ENCODE measurements at regions not wholly inside any gene's neighbourhood (a gene's known extent, or its start where the extent isn't known, plus 50 kb on each side); places are given as distances from the start of the nearest gene placed in this dataset.

DNA sequence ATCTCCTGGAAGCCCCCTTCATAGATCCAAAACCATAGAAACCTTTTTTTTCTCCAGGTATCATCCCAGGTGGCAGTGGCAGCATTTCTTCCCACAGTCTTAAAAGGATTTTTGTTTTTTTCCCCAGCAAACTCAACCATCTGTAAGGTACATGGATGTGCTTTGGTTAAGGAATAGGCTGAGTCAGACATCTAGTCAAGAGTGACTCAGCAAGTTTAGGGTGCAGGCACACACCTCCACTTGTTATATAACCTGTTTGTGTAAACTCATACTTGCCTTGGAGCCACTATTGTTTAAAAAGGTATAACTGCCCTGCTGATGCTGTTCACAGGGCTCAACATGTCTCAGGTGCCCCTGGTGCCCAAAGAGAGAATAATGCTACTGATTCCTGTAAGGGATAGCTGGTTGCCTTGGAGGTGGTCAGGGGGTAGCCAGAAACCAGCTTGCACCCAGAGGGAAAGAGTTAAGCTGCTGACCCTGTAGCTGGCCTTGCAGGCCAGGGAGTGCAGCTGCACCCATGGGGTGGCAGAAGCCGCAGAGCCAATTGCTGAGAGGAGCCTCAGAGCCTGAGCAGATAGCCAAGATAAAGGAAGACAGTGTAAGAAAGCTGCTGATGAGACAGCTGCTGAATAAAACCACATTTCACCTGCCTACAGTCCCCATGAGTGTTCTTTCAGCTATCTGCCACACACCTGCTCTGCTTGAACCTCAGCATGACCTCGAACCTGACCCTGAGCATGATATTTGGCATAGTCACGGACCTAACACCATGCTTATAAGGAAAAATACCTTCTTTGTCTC, 1726.1 kb upstream of the RAG2 start:
- no peak overlapping the region for H3K27ac ChIP-seq
- in situ Hi-C loops (cut with MboI): no loop called here
- no peaks in the 10 kb centered on the region for H3K36me3 ChIP-seq (ENCODE audit: low read depth)
- no peak for DNase-seq
- H2AFZ ChIP-seq: no peak overlapping the region
- H4K20me1 ChIP-seq (ENCODE audit: insufficient read depth): no peaks in the 10 kb centered on the region
- H3K4me1 ChIP-seq (ENCODE audit: insufficient read depth): no peaks in the 10 kb centered on the region
- 0 to 1% methylated on average over 3 of the region's 3 CpGs for WGBS, 2 experiments (ENCODE audit: low coverage in 1 of 2, low lambda C conversion rate in 2 of 2, missing lambda C conversion rate in 2 of 2)
- no peak overlapping the region for H3K4me2 ChIP-seq (ENCODE audit: unreplicated experiment)
- H3F3A ChIP-seq (ENCODE audit: insufficient read depth): no peaks in the 10 kb centered on the region
- no peaks in the 10 kb centered on the region for H3K79me2 ChIP-seq (ENCODE audit: insufficient read depth)
- no peak overlapping the region for H3K4me3 ChIP-seq
- H3K9me2 ChIP-seq (ENCODE audit: insufficient read depth): no peaks in the 10 kb centered on the region
- H3K9me3 ChIP-seq (ENCODE audit: low read depth): no peaks in the 10 kb centered on the region
- no peaks in the 10 kb centered on the region for H3K27me3 ChIP-seq (replicated peaks; ENCODE audit: insufficient read depth)
- no peak overlapping the region for H3K9ac ChIP-seq
- TF ChIP-seq EZH2phosphoT487 (IDR thresholded peaks at IDR 0.05; ENCODE audit: insufficient read depth, low read depth) (no peak), EZH2 (IDR thresholded peaks at IDR 0.05; ENCODE audit: insufficient read depth, poor library complexity, severe bottlenecking) (no peak)

DNA sequence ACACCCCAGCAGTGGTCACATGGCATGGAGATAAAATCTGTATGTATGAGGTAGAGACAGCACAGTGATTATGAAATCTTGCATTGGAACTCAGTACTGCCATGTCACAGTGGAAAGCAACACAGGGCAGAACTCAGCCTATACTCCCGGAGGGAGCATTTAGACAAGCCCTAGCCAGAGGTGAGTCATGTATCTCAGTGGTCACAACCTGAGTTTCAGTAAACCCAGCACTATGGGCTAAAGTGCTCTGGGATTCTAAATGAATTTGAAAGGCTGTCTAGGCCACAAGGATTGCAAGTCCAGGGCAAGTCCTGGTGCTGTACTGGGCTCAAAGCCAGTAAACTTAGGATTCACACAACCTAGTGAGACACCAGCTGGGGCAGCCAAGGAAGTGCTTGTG, 1717.1 kb upstream of the RAG2 start:
- H3K9me2 ChIP-seq (ENCODE audit: insufficient read depth): no peaks in the 10 kb centered on the region
- no peaks in the 10 kb centered on the region for H3K36me3 ChIP-seq (ENCODE audit: low read depth)
- peaks cover 3% of the 10 kb centered on the region for H3K9me3 ChIP-seq (ENCODE audit: low read depth)
- no peak overlapping the region for H2AFZ ChIP-seq
- no peak overlapping the region for H3K9ac ChIP-seq
- H3K27me3 ChIP-seq (replicated peaks; ENCODE audit: insufficient read depth): no peaks in the 10 kb centered on the region
- H3K4me2 ChIP-seq (ENCODE audit: unreplicated experiment): no peak overlapping the region
- in situ Hi-C loops (cut with MboI): no loop called here
- no peaks in the 10 kb centered on the region for H3K4me1 ChIP-seq (ENCODE audit: insufficient read depth)
- H4K20me1 ChIP-seq (ENCODE audit: insufficient read depth): no peaks in the 10 kb centered on the region
- H3K4me3 ChIP-seq: no peak overlapping the region
- 0 to 5% methylated on average over 1 of the region's 1 CpG for WGBS, 2 experiments (ENCODE audit: low coverage in 1 of 2, low lambda C conversion rate in 2 of 2, missing lambda C conversion rate in 2 of 2)
- H3K79me2 ChIP-seq (ENCODE audit: insufficient read depth): no peaks in the 10 kb centered on the region
- H3F3A ChIP-seq (ENCODE audit: insufficient read depth): no peaks in the 10 kb centered on the region
- H3K27ac ChIP-seq: no peak overlapping the region
- TF ChIP-seq EZH2phosphoT487 (IDR thresholded peaks at IDR 0.05; ENCODE audit: insufficient read depth, low read depth): no peak
- no peak for TF ChIP-seq EZH2 (IDR thresholded peaks at IDR 0.05; ENCODE audit: insufficient read depth, poor library complexity, severe bottlenecking)
- no peak for DNase-seq

DNA sequence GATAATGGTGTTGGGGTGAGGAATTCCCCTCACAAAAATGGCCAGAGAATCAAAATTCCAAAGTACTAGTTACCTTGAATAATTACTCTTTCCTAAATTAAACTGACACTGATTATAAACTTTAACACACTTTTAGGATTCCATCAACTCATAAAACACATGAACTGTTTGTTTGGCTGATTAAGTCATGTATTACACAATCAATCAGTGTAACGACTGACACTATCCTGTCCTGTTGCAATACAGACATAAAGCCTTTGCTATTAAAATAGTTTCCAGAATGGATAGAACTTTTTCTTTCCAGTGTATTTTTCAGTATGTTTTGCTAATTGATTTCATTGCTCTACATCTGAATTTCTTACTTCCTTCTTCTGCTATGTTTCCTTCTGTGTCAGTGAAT, 1709.4 kb upstream of the RAG2 start:
- Histone ChIP-seq H3K9me2 (ENCODE audit: insufficient read depth) (no peaks in the 10 kb centered on the region), H3K9ac (no peak overlapping the region), H3K4me1 (ENCODE audit: insufficient read depth) (no peaks in the 10 kb centered on the region), H3K27me3 (replicated peaks; ENCODE audit: insufficient read depth) (no peaks in the 10 kb centered on the region), H3K27ac (no peak overlapping the region), H3K36me3 (ENCODE audit: low read depth) (no peaks in the 10 kb centered on the region), H3K79me2 (ENCODE audit: insufficient read depth) (no peaks in the 10 kb centered on the region), H3K4me2 (ENCODE audit: unreplicated experiment) (no peak overlapping the region), H2AFZ (no peak overlapping the region), H4K20me1 (ENCODE audit: insufficient read depth) (no peaks in the 10 kb centered on the region), H3F3A (ENCODE audit: insufficient read depth) (no peaks in the 10 kb centered on the region), H3K9me3 (ENCODE audit: low read depth) (no peaks in the 10 kb centered on the region), H3K4me3 (no peak overlapping the region)
- in situ Hi-C loops (cut with MboI): no loop called here
- 7 to 14% methylated on average over 1 of the region's 1 CpG for WGBS, 2 experiments (ENCODE audit: low coverage in 1 of 2, low lambda C conversion rate in 2 of 2, missing lambda C conversion rate in 2 of 2)
- TF ChIP-seq EZH2 (IDR thresholded peaks at IDR 0.05; ENCODE audit: insufficient read depth, poor library complexity, severe bottlenecking): no peak
- no peak for TF ChIP-seq EZH2phosphoT487 (IDR thresholded peaks at IDR 0.05; ENCODE audit: insufficient read depth, low read depth)
- DNase-seq: no peak

GRCh38 chr11:38305682-38306081, 1707.6 kb upstream of the RAG2 start:
- Histone ChIP-seq H3F3A (ENCODE audit: insufficient read depth) (no peaks in the 10 kb centered on the region), H3K9me3 (ENCODE audit: low read depth) (no peaks in the 10 kb centered on the region), H3K9me2 (ENCODE audit: insufficient read depth) (no peaks in the 10 kb centered on the region), H3K36me3 (ENCODE audit: low read depth) (no peaks in the 10 kb centered on the region), H3K27ac (no peak overlapping the region), H3K4me3 (no peak overlapping the region), H4K20me1 (ENCODE audit: insufficient read depth) (no peaks in the 10 kb centered on the region), H3K9ac (no peak overlapping the region), H3K79me2 (ENCODE audit: insufficient read depth) (no peaks in the 10 kb centered on the region), H2AFZ (no peak overlapping the region), H3K4me1 (ENCODE audit: insufficient read depth) (no peaks in the 10 kb centered on the region), H3K4me2 (ENCODE audit: unreplicated experiment) (no peak overlapping the region), H3K27me3 (replicated peaks; ENCODE audit: insufficient read depth) (no peaks in the 10 kb centered on the region)
- DNase-seq: no peak
- in situ Hi-C loops (cut with MboI): no loop called here
- WGBS, 2 experiments (ENCODE audit: low coverage in 1 of 2, low lambda C conversion rate in 2 of 2, missing lambda C conversion rate in 2 of 2): 30 to 32% methylated on average over 6 of the region's 6 CpGs
- TF ChIP-seq EZH2phosphoT487 (IDR thresholded peaks at IDR 0.05; ENCODE audit: insufficient read depth, low read depth): no peak
- TF ChIP-seq EZH2 (IDR thresholded peaks at IDR 0.05; ENCODE audit: insufficient read depth, poor library complexity, severe bottlenecking): no peak

Measured in GM23248 (cell line).